BE2C (cell line): ENCODE measurements at regions not wholly inside any gene's neighbourhood (a gene's known extent, or its start where the extent isn't known, plus 50 kb on each side); places are given as distances from the start of the nearest gene placed in this dataset.

Source experiments
- DNase-seq: peaks from one replicate; pipeline ENCODE4 v3.0.0-alpha.2; 2020
- H3K27me3 ChIP-seq: fragments of 250-450 bp; sonication (Bioruptor Pico); 2 replicates; pipeline ENCODE4 v1.5.1; 2020; ENCODE audit warnings: mild to moderate bottlenecking
- H3K36me3 ChIP-seq: fragments of 250-450 bp; sonication (Bioruptor Pico); 2 replicates; pipeline ENCODE4 v1.5.1; 2020; ENCODE audit warnings: mild to moderate bottlenecking
- H3K4me1 ChIP-seq: fragments of 250-450 bp; sonication (Bioruptor Pico); 2 replicates; pipeline ENCODE4 v1.5.1; 2020
- H3K4me3 ChIP-seq: 2 replicates; pipeline ENCODE4 v1.5.1; 2011; ENCODE audit warnings: low read depth, low read length
- H3K9me3 ChIP-seq: fragments of 250-450 bp; sonication (Bioruptor Pico); 2 replicates; pipeline ENCODE4 v1.5.1; 2020
- TF ChIP-seq, protein P1 (sequence below): IDR thresholded peaks from 2 replicates; pipeline ENCODE4 v1.5.1; 2012; ENCODE audit warnings: mild to moderate bottlenecking, low read depth, low read length

DNA sequence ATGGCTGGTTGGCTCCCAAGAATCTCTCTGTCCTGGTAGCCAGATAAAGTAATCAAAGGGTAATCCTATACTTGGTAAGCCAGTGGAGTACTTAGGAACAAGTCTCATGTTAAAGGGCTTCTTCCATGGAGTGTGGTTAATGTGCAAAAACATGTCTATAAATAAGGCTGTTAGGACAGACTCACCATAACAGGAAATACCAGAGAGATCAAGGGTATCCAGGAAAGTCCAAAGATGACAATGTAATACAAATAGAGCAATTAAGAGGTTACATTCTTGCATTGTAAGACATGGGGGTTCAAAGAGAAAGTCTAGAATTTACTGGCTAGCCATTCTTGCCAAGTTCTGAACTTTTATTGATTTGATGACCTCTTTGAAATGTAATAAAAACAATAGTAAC, 61.9 kb upstream of the ZCCHC13 start:
- no peaks in the 10 kb centered on the region for H3K27me3 ChIP-seq
- no peaks in the 10 kb centered on the region for H3K9me3 ChIP-seq
- TF ChIP-seq, protein P1, sequence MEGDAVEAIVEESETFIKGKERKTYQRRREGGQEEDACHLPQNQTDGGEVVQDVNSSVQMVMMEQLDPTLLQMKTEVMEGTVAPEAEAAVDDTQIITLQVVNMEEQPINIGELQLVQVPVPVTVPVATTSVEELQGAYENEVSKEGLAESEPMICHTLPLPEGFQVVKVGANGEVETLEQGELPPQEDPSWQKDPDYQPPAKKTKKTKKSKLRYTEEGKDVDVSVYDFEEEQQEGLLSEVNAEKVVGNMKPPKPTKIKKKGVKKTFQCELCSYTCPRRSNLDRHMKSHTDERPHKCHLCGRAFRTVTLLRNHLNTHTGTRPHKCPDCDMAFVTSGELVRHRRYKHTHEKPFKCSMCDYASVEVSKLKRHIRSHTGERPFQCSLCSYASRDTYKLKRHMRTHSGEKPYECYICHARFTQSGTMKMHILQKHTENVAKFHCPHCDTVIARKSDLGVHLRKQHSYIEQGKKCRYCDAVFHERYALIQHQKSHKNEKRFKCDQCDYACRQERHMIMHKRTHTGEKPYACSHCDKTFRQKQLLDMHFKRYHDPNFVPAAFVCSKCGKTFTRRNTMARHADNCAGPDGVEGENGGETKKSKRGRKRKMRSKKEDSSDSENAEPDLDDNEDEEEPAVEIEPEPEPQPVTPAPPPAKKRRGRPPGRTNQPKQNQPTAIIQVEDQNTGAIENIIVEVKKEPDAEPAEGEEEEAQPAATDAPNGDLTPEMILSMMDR, result no peak
- DNase-seq, result no peak
- H3K36me3 ChIP-seq, result no peaks in the 10 kb centered on the region
- H3K4me3 ChIP-seq, result no peak overlapping the region
- no peaks in the 10 kb centered on the region for H3K4me1 ChIP-seq

DNA sequence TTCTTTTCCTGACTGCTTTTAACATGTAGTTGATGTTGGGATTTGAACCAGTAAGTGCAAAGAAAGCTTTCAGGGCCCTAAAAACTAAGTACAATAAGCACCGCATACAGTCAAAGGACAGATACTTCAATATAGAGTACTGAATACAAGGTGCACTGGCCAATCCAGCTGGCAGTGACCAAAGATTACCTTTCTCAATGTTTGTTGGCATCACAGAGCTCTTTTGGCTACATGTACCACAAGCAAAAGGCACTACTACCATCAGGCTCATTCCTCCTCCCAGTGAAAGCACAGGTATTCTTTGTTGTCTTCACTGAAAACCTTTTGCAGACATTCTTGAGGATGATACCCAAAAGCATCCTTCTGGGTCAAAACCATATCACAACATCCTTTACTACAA, 65.2 kb upstream of the ZCCHC13 start:
- Histone ChIP-seq H3K27me3 (no peaks in the 10 kb centered on the region), H3K36me3 (no peaks in the 10 kb centered on the region), H3K4me1 (no peaks in the 10 kb centered on the region), H3K9me3 (no peaks in the 10 kb centered on the region), H3K4me3 (no peak overlapping the region)
- no peak for DNase-seq
- TF ChIP-seq, protein P1, result no peak

DNA sequence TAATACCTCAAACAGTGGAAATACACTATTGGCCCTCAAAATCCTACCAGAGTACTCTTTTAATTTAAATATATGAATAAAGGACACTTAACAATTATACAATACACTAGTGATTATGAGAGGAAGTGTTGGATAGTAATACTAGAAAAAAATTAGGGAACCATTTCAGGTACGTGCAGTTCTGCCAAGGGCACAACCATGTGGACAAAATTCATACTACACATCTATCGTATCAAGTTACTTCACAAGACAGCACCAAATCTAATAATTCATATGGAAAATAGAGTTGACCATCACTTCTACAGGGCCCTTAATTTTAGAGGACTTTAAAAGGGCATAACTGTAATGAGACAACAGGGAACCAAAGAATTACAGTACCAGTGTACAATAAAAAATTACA, 69.2 kb upstream of the ZCCHC13 start:
- TF ChIP-seq, protein P1, result 0 out of 2 replicates have a peak, but pooled peaks have one; percentile 13
- Histone ChIP-seq H3K4me1 (no peaks in the 10 kb centered on the region), H3K27me3 (no peaks in the 10 kb centered on the region), H3K4me3 (no peak overlapping the region), H3K9me3 (no peaks in the 10 kb centered on the region), H3K36me3 (no peaks in the 10 kb centered on the region)
- DNase-seq, result no peak

DNA sequence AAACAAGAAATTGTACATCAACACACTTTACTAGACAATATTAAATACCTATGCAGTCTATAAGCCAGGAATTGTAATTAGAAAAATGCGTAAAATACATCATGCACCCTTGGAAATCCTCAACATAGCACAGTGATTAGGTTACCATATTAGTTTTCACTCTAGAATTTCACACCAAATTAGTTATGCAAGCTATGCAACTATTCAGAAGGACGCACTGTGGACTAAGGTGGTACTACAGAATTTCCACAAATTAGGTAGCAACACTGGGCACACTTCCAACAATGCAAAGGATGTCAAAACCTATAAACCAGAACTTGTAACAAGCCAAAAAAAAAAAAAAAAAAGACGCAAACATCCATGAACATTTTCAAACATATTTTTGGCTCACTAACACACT, 71.1 kb upstream of the ZCCHC13 start:
- DNase-seq, result peak; percentile 24
- Histone ChIP-seq H3K9me3 (no peaks in the 10 kb centered on the region), H3K4me1 (no peaks in the 10 kb centered on the region), H3K4me3 (no peak overlapping the region), H3K27me3 (no peaks in the 10 kb centered on the region), H3K36me3 (no peaks in the 10 kb centered on the region)
- TF ChIP-seq, protein P1, result no peak

DNA sequence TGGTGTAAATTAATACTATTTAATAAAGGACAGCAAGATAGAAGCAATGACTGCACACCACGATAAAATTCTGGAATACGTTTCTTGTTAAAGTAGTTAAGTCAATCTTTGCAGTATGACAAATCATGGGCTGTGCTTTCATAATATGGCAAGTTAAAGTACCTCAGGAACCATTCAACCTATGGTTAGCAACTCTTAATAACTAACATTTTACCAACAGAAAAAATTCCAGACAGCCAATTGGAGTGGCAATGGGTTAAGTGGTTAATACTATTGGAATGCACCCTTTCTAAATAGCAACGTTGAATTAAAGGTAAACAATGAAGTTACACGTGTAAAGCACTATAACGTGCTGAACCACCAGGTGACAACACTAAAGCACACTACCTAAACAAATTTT, 72.4 kb upstream of the ZCCHC13 start:
- no peaks in the 10 kb centered on the region for H3K9me3 ChIP-seq
- H3K4me1 ChIP-seq, result no peaks in the 10 kb centered on the region
- H3K4me3 ChIP-seq, result no peak overlapping the region
- TF ChIP-seq, protein P1, result no peak
- no peaks in the 10 kb centered on the region for H3K36me3 ChIP-seq
- no peak for DNase-seq
- H3K27me3 ChIP-seq, result no peaks in the 10 kb centered on the region

DNA sequence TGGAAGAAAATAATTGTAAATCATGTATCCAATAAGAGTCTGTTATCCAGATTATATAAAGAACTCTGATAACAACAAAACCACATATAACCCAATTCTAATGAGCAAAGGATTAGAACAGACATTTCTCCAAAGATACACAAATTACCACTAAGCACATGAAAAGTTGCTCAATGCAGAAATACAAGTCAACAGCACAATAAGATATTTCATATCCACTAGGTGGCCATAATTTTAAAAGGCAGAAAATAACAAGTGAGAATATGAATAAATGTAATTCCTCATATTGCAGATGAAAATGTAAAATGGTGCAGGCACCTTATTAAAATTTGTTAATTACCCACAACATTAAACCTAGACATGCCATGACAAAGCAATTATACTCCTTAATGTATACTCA, 73.9 kb upstream of the ZCCHC13 start:
- TF ChIP-seq, protein P1, result no peak
- Histone ChIP-seq H3K9me3 (no peaks in the 10 kb centered on the region), H3K36me3 (no peaks in the 10 kb centered on the region), H3K27me3 (no peaks in the 10 kb centered on the region), H3K4me3 (no peak overlapping the region), H3K4me1 (no peaks in the 10 kb centered on the region)
- no peak for DNase-seq
